ENCODE measurements at regions not wholly inside any gene's neighbourhood (a gene's known extent, or its start where the extent isn't known, plus 50 kb on each side); places are given as distances from the start of the nearest gene placed in this dataset.
"Not testable (repeated sequence)": the region's sequence is repeated elsewhere in the genome, so short reads cannot be mapped to it uniquely, and the experiment has no call there.

DNA sequence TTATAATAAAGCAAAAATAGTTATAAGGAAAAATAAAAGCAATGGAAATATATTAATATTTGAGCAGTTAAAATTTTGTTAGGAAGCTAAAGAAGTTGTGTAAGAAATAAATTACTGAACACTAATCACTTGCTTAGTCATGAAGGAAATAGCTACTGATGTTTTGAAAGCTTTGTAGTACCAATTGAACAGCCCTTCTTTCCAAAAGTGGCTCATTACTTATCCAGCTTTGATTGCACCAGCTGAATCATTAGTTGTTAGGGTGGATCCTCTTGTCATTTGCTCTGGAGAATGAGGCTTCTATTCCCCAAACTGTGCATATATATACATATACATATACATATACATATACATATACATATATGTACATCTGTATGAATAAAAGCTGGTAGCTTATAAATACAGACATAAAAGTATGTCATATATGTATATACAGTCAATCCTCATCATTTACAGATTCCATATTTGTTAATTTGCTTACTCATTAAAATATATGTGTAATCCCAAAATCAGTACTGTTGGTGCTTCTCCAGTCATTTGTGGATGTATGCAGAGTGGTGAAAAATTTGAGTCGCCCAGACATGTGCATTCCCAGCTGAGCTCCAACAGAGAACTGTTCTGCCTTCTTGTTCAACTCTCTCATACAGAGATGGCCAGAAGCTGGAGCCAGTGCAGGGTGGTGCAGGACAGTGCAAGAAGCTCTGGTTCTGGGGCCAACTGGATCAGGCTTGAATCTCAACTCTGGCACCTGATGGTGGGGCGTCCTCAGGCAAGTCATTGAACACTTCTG is 214.1 kb downstream of the RPAP3 start:
- TF ChIP-seq CTCF (IDR thresholded peaks at IDR 0.05) = no peak
- no peak overlapping the region for H3K4me3 ChIP-seq
- H3K27ac ChIP-seq = no peak overlapping the region
- no peaks in the 10 kb centered on the region for H3K9me3 ChIP-seq
- H3K27me3 ChIP-seq (replicated peaks; ENCODE audit: insufficient read depth) = no peaks in the 10 kb centered on the region
- DNase-seq (ENCODE audit: low spot score) (no peak), ATAC-seq (ENCODE audit: insufficient number of reproducible peaks, low FRiP score, low read depth) (no peak)
- H3K36me3 ChIP-seq = no peaks in the 10 kb centered on the region
- H3K4me1 ChIP-seq (ENCODE audit: control insufficient read depth in 1 of 2, low read depth in 2 of 2) = no peaks in the 10 kb centered on the region

DNA sequence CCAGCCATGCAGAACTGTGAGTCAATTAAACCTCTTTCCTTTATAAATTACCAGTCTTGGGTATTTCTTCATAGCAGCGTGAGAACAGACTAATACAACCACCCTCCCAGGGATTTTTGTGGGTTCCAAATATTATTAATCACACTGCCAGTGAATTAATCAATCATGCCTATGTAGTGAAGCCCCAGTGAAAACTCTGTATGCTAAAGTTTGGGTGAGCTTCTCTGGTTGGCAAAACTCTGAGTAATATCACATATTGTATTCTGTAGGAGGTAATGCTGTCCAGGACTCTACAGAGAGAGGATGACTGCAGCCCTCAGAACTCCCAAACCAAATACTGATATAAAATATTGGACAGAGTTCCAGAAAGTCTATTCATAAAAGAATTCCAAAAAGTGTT is 216.9 kb downstream of the RPAP3 start:
- DNase-seq (ENCODE audit: low spot score) = no peak
- no peak overlapping the region for H3K27ac ChIP-seq
- no peak for TF ChIP-seq CTCF (IDR thresholded peaks at IDR 0.05)
- no peaks in the 10 kb centered on the region for H3K27me3 ChIP-seq (replicated peaks; ENCODE audit: insufficient read depth)
- no peaks in the 10 kb centered on the region for H3K36me3 ChIP-seq
- no peak overlapping the region for H3K4me3 ChIP-seq
- H3K9me3 ChIP-seq = no peaks in the 10 kb centered on the region
- ATAC-seq (ENCODE audit: insufficient number of reproducible peaks, low FRiP score, low read depth) = no peak
- H3K4me1 ChIP-seq (ENCODE audit: control insufficient read depth in 1 of 2, low read depth in 2 of 2) = no peaks in the 10 kb centered on the region

DNA sequence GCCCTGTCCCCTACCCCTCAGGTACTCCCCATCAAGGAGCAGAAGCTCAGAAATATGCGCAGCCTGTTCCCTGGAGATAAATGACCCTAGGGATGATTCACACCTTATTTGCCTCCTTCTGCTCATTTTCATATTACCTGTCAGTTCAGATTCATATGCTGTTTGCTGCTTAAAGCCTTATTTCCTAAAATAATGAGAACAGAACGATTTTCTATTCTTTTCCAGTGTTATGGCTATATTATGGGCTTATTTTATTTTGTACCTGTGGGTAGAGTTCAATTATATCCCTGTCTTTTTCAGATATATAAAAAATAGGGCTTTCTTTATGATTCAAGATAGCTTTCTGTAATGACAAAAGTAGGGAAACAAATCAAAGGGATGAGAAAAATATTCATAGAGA is 224.8 kb downstream of the RPAP3 start:
- no peak overlapping the region for H3K27ac ChIP-seq
- no peaks in the 10 kb centered on the region for H3K4me1 ChIP-seq (ENCODE audit: control insufficient read depth in 1 of 2, low read depth in 2 of 2)
- no peaks in the 10 kb centered on the region for H3K9me3 ChIP-seq
- no peak for DNase-seq (ENCODE audit: low spot score)
- no peaks in the 10 kb centered on the region for H3K27me3 ChIP-seq (replicated peaks; ENCODE audit: insufficient read depth)
- no peak for ATAC-seq (ENCODE audit: insufficient number of reproducible peaks, low FRiP score, low read depth)
- H3K36me3 ChIP-seq = no peaks in the 10 kb centered on the region
- no peak overlapping the region for H3K4me3 ChIP-seq
- TF ChIP-seq CTCF (IDR thresholded peaks at IDR 0.05) = no peak

- Histone ChIP-seq H3K36me3 (no peaks in the 10 kb centered on the region), H3K4me1 (ENCODE audit: control insufficient read depth in 1 of 2, low read depth in 2 of 2) (no peaks in the 10 kb centered on the region), H3K4me3 (no peak overlapping the region), H3K27ac (no peak overlapping the region), H3K27me3 (replicated peaks; ENCODE audit: insufficient read depth) (no peaks in the 10 kb centered on the region), H3K9me3 (peaks cover 8% of the 10 kb centered on the region)
- ATAC-seq (ENCODE audit: insufficient number of reproducible peaks, low FRiP score, low read depth) (no peak), DNase-seq (ENCODE audit: low spot score) (no peak)
- no peak for TF ChIP-seq CTCF (IDR thresholded peaks at IDR 0.05)
Observed at GRCh38 chr12:47478426-47478825, 227.4 kb downstream of the RPAP3 start.

- no peak for TF ChIP-seq CTCF (IDR thresholded peaks at IDR 0.05)
- H3K36me3 ChIP-seq = no peaks in the 10 kb centered on the region
- H3K27me3 ChIP-seq (replicated peaks; ENCODE audit: insufficient read depth) = no peaks in the 10 kb centered on the region
- no peak overlapping the region for H3K4me3 ChIP-seq
- no peaks in the 10 kb centered on the region for H3K4me1 ChIP-seq (ENCODE audit: control insufficient read depth in 1 of 2, low read depth in 2 of 2)
- no peak overlapping the region for H3K27ac ChIP-seq
- no peak for DNase-seq (ENCODE audit: low spot score)
- H3K9me3 ChIP-seq = peaks cover 8% of the 10 kb centered on the region
- no peak for ATAC-seq (ENCODE audit: insufficient number of reproducible peaks, low FRiP score, low read depth)
Observed at GRCh38 chr12:47473091-47473490, 232.7 kb downstream of the RPAP3 start.

- H3K36me3 ChIP-seq; ATAC-seq (ENCODE audit: insufficient number of reproducible peaks, low FRiP score, low read depth); H3K27me3 ChIP-seq (replicated peaks; ENCODE audit: insufficient read depth); H3K4me3 ChIP-seq; H3K4me1 ChIP-seq (ENCODE audit: control insufficient read depth in 1 of 2, low read depth in 2 of 2); H3K9me3 ChIP-seq; H3K27ac ChIP-seq; DNase-seq (ENCODE audit: low spot score): not testable (repeated sequence)
Observed at GRCh38 chr12:47470349-47470748, 235.5 kb downstream of the RPAP3 start.

GRCh38 chr12:47463918-47464317 is 241.9 kb downstream of the RPAP3 start:
- H3K4me3 ChIP-seq = not testable (repeated sequence)

More at GRCh38 chr12:47463918-47464317, 241.9 kb downstream of the RPAP3 start:
- H3K4me1 ChIP-seq (ENCODE audit: control insufficient read depth in 1 of 2, low read depth in 2 of 2); H3K27ac ChIP-seq; H3K9me3 ChIP-seq; H3K27me3 ChIP-seq (replicated peaks; ENCODE audit: insufficient read depth); DNase-seq (ENCODE audit: low spot score); ATAC-seq (ENCODE audit: insufficient number of reproducible peaks, low FRiP score, low read depth); H3K36me3 ChIP-seq: not testable (repeated sequence)

All from thoracic aorta (tissue), 2 donors.